ENCODE measurements at regions not wholly inside any gene's neighbourhood (a gene's known extent, or its start where the extent isn't known, plus 50 kb on each side); places are given as distances from the start of the nearest gene placed in this dataset.

- TF ChIP-seq CTCF (IDR thresholded peaks at IDR 0.05) = no peak
- Mint-ChIP-seq H3K4me3 (ENCODE audit: unreplicated experiment) (no peak overlapping the region), H3K27me3 (ENCODE audit: low read depth) (no peaks in the 10 kb centered on the region), H3K27ac (ENCODE audit: unreplicated experiment) (no peak overlapping the region), H3K9me3 (ENCODE audit: low read depth) (peaks cover 28% of the 10 kb centered on the region), H3K36me3 (ENCODE audit: low read depth) (no peaks in the 10 kb centered on the region), H3K4me1 (ENCODE audit: low read depth) (peaks cover 5% of the 10 kb centered on the region)
- DNase-seq (ENCODE audit: low spot score) = no peak
Observed at GRCh38 chrX:42975906-42976305, 197.9 kb upstream of the PPP1R2C start.

- TF ChIP-seq CTCF (IDR thresholded peaks at IDR 0.05) = no peak
- no peak for DNase-seq (ENCODE audit: low spot score)
- Mint-ChIP-seq H3K27me3 (ENCODE audit: low read depth) (no peaks in the 10 kb centered on the region), H3K4me1 (ENCODE audit: low read depth) (peaks cover 5% of the 10 kb centered on the region), H3K27ac (ENCODE audit: unreplicated experiment) (no peak overlapping the region), H3K4me3 (ENCODE audit: unreplicated experiment) (no peak overlapping the region), H3K36me3 (ENCODE audit: low read depth) (no peaks in the 10 kb centered on the region), H3K9me3 (ENCODE audit: low read depth) (peaks cover 28% of the 10 kb centered on the region)
Observed at GRCh38 chrX:42976746-42977366, 198.9 kb upstream of the PPP1R2C start.

- H3K9me3 Mint-ChIP-seq (ENCODE audit: low read depth) = peaks cover 24% of the 10 kb centered on the region
Observed at GRCh38 chrX:42978655-42979379, 200.9 kb upstream of the PPP1R2C start.

GRCh38 chrX:42988700-42989099, 210.7 kb upstream of the PPP1R2C start:
- H3K4me3 Mint-ChIP-seq (ENCODE audit: unreplicated experiment) = no peak overlapping the region
- no peaks in the 10 kb centered on the region for H3K27me3 Mint-ChIP-seq (ENCODE audit: low read depth)
- no peak for DNase-seq (ENCODE audit: low spot score)
- no peaks in the 10 kb centered on the region for H3K9me3 Mint-ChIP-seq (ENCODE audit: low read depth)
- no peak overlapping the region for H3K27ac Mint-ChIP-seq (ENCODE audit: unreplicated experiment)
- H3K4me1 Mint-ChIP-seq (ENCODE audit: low read depth) = no peaks in the 10 kb centered on the region
- TF ChIP-seq CTCF (IDR thresholded peaks at IDR 0.05) = no peak
- no peaks in the 10 kb centered on the region for H3K36me3 Mint-ChIP-seq (ENCODE audit: low read depth)

More at GRCh38 chrX:42978655-42979379, 200.9 kb upstream of the PPP1R2C start:
- DNase-seq (ENCODE audit: low spot score) = no peak
- Mint-ChIP-seq H3K36me3 (ENCODE audit: low read depth) (no peaks in the 10 kb centered on the region), H3K27ac (ENCODE audit: unreplicated experiment) (no peak overlapping the region), H3K4me3 (ENCODE audit: unreplicated experiment) (no peak overlapping the region), H3K4me1 (ENCODE audit: low read depth) (peaks cover 5% of the 10 kb centered on the region), H3K27me3 (ENCODE audit: low read depth) (no peaks in the 10 kb centered on the region)
- no peak for TF ChIP-seq CTCF (IDR thresholded peaks at IDR 0.05)

GRCh38 chrX:42992199-42992943, 214.4 kb upstream of the PPP1R2C start:
- TF ChIP-seq CTCF (IDR thresholded peaks at IDR 0.05) = no peak
- H3K4me1 Mint-ChIP-seq (ENCODE audit: low read depth) = no peaks in the 10 kb centered on the region
- no peak overlapping the region for H3K27ac Mint-ChIP-seq (ENCODE audit: unreplicated experiment)
- DNase-seq (ENCODE audit: low spot score) = no peak
- no peaks in the 10 kb centered on the region for H3K36me3 Mint-ChIP-seq (ENCODE audit: low read depth)
- no peak overlapping the region for H3K4me3 Mint-ChIP-seq (ENCODE audit: unreplicated experiment)
- H3K27me3 Mint-ChIP-seq (ENCODE audit: low read depth) = no peaks in the 10 kb centered on the region
- no peaks in the 10 kb centered on the region for H3K9me3 Mint-ChIP-seq (ENCODE audit: low read depth)

All from chondrocyte (in vitro differentiated cells).